Left ventricle myocardium superior (tissue), 1 donor: ENCODE measurements at regions not wholly inside any gene's neighbourhood (a gene's known extent, or its start where the extent isn't known, plus 50 kb on each side); places are given as distances from the start of the nearest gene placed in this dataset.
A peak's percentile ranks its signal among the peaks of the same experiment; 100 is the strongest.

Experiments used
- ATAC-seq: fragments of 200-7000 bp; cut with Tn5 transposase; one replicate; pipeline ENCODE4 v1.9.1; 2020; ENCODE audit warnings: mild to moderate bottlenecking, moderate library complexity
- DNase-seq: peaks from one replicate; pipeline ENCODE4 v3.0.0-alpha.2; 2020
- intact Hi-C: fragments of 100-400 bp; cut with micrococcal nuclease; formaldehyde crosslinking; loops from one replicate; pipeline ENCODE4 v1.11.0; 2022
- donor health status: DM: no; HTN: yes; CAD: no; lungs with severe emphysema.

- intact Hi-C loops, result no loop called here
- DNase-seq (no peak), ATAC-seq (no peak)
Observed at GRCh38 chr21:26747216-26747615, 98.0 kb downstream of the ADAMTS1 start.

GRCh38 chr21:26743524-26743923, 101.7 kb downstream of the ADAMTS1 start:
- ATAC-seq, result no peak

GRCh38 chr21:26739189-26739588, 106.0 kb downstream of the ADAMTS1 start:
- DNase-seq (no peak), ATAC-seq (no peak)
- intact Hi-C loops, result no loop called here

More at GRCh38 chr21:26743524-26743923, 101.7 kb downstream of the ADAMTS1 start:
- DNase-seq, result no peak
- intact Hi-C loops, result no loop called here

GRCh38 chr21:26736449-26736848, 108.8 kb downstream of the ADAMTS1 start:
- DNase-seq, result no peak
- ATAC-seq, result no peak
- intact Hi-C loops, result no loop called here

GRCh38 chr21:26732432-26733221, 112.6 kb downstream of the ADAMTS1 start:
- intact Hi-C loops, result no loop called here
- ATAC-seq (peak; percentile 65), DNase-seq (peak; percentile 48)

- intact Hi-C loops, result loop anchor here (5.0 kb wide), 1 partner anchor 837 kb away; no protein-coding TSS in a partner anchor
- ATAC-seq (peak; percentile 56), DNase-seq (peak; percentile 42)
Observed at GRCh38 chr21:26719750-26720149, 125.5 kb downstream of the ADAMTS1 start.

- DNase-seq, result no peak
- ATAC-seq, result no peak
- intact Hi-C loops, result no loop called here
Observed at GRCh38 chr21:26717146-26717739, 128.0 kb downstream of the ADAMTS1 start.

GRCh38 chr21:26715878-26716506, 129.2 kb downstream of the ADAMTS1 start:
- intact Hi-C loops, result no loop called here
- peak; percentile 66 for ATAC-seq
- peak; percentile 33 for DNase-seq

GRCh38 chr21:26715116-26715515, 130.1 kb downstream of the ADAMTS1 start:
- DNase-seq (no peak), ATAC-seq (no peak)
- intact Hi-C loops, result no loop called here

GRCh38 chr21:26710155-26710554, 135.1 kb downstream of the ADAMTS1 start:
- DNase-seq (no peak), ATAC-seq (no peak)
- intact Hi-C loops, result no loop called here

GRCh38 chr21:26709090-26709489, 136.0 kb upstream of the CYYR1 start:
- DNase-seq (no peak), ATAC-seq (no peak)
- intact Hi-C loops, result no loop called here

GRCh38 chr21:26708223-26708800, 135.2 kb upstream of the CYYR1 start:
- ATAC-seq (no peak), DNase-seq (no peak)
- intact Hi-C loops, result no loop called here

GRCh38 chr21:26707246-26707645, 134.2 kb upstream of the CYYR1 start:
- no peak for ATAC-seq
- DNase-seq, result no peak
- intact Hi-C loops, result no loop called here

- DNase-seq, result no peak
- intact Hi-C loops, result no loop called here
- no peak for ATAC-seq
Observed at GRCh38 chr21:26698416-26698815, 125.3 kb upstream of the CYYR1 start.

GRCh38 chr21:26691416-26691815, 118.3 kb upstream of the CYYR1 start:
- DNase-seq (no peak), ATAC-seq (no peak)
- intact Hi-C loops, result no loop called here

- DNase-seq, result no peak
- ATAC-seq, result no peak
- intact Hi-C loops, result no loop called here
Observed at GRCh38 chr21:26686705-26687104, 113.6 kb upstream of the CYYR1 start.

GRCh38 chr21:26686278-26686677, 113.2 kb upstream of the CYYR1 start:
- DNase-seq, result no peak
- ATAC-seq, result no peak
- intact Hi-C loops, result no loop called here

- no peak for DNase-seq
- intact Hi-C loops, result no loop called here
- no peak for ATAC-seq
Observed at GRCh38 chr21:26684889-26685288, 111.8 kb upstream of the CYYR1 start.

- intact Hi-C loops, result no loop called here
- ATAC-seq, result no peak
Observed at GRCh38 chr21:26683996-26684395, 110.9 kb upstream of the CYYR1 start.

GRCh38 chr21:26679284-26679683, 106.2 kb upstream of the CYYR1 start:
- ATAC-seq (no peak), DNase-seq (no peak)
- intact Hi-C loops, result no loop called here

More at GRCh38 chr21:26683996-26684395, 110.9 kb upstream of the CYYR1 start:
- no peak for DNase-seq
